Mucosa of rectum (tissue), 2 donors: ENCODE measurements at regions not wholly inside any gene's neighbourhood (a gene's known extent, or its start where the extent isn't known, plus 50 kb on each side); places are given as distances from the start of the nearest gene placed in this dataset.
"Not testable (repeated sequence)": the region's sequence is repeated elsewhere in the genome, so short reads cannot be mapped to it uniquely, and the experiment has no call there.

Experiments used
- H3K27ac ChIP-seq, 2 donors: one replicate each; pipeline ENCODE4 v1.7.0; 2013; ENCODE audit warnings: inconsistent platforms in 2 of 2, low read depth in 2 of 2, low read length in 2 of 2
- H3K27me3 ChIP-seq, 2 donors: one replicate each; pipeline ENCODE4 v1.7.0; 2013; ENCODE audit warnings: low read length in 2 of 2; ENCODE audit not compliant: control insufficient read depth in 2 of 2, insufficient read depth in 2 of 2
- H3K36me3 ChIP-seq, 2 donors: one replicate each; pipeline ENCODE4 v1.7.0; 2013; ENCODE audit warnings: low read length in 2 of 2; ENCODE audit not compliant: control insufficient read depth in 2 of 2, insufficient read depth in 2 of 2
- H3K4me1 ChIP-seq, 2 donors: one replicate each; pipeline ENCODE4 v1.7.0; 2013; ENCODE audit warnings: low read length in 2 of 2, mild to moderate bottlenecking in 1 of 2; ENCODE audit not compliant: control insufficient read depth in 2 of 2, insufficient read depth in 2 of 2
- H3K4me3 ChIP-seq, 2 donors: one replicate each; pipeline ENCODE4 v1.7.0; 2013; ENCODE audit warnings: low read length in 2 of 2
- H3K9ac ChIP-seq, 2 donors: one replicate each; pipeline ENCODE4 v1.7.0; 2013; ENCODE audit warnings: low read length in 2 of 2, low read depth in 1 of 2, mild to moderate bottlenecking in 1 of 2
- H3K9me3 ChIP-seq, 2 donors: one replicate each; pipeline ENCODE4 v1.7.0; 2013; ENCODE audit warnings: low read length in 2 of 2; ENCODE audit not compliant: control insufficient read depth in 2 of 2
- donor health status: healthy.
- donor health status: Normal muscosa, but diverticular disease.

GRCh38 chr3:164851204-164851603 lies 227.1 kb downstream of the SI start:
- Histone ChIP-seq H3K36me3 (no peaks in the 10 kb centered on the region), H3K27me3 (no peaks in the 10 kb centered on the region), H3K4me3 (no peak overlapping the region)

GRCh38 chr3:164848923-164849322 lies 229.4 kb downstream of the SI start:
- Histone ChIP-seq H3K27me3 (no peaks in the 10 kb centered on the region), H3K36me3 (no peaks in the 10 kb centered on the region), H3K4me1 (no peaks in the 10 kb centered on the region), H3K9ac (no peak overlapping the region), H3K27ac (no peak overlapping the region), H3K9me3 (no peaks in the 10 kb centered on the region), H3K4me3 (no peak overlapping the region)

More at GRCh38 chr3:164851204-164851603, 227.1 kb downstream of the SI start:
- Histone ChIP-seq H3K9ac (no peak overlapping the region), H3K9me3 (no peaks in the 10 kb centered on the region), H3K27ac (no peak overlapping the region), H3K4me1 (no peaks in the 10 kb centered on the region)

- Histone ChIP-seq H3K27ac (no peak overlapping the region), H3K36me3 (no peaks in the 10 kb centered on the region), H3K9me3 (no peaks in the 10 kb centered on the region), H3K9ac (no peak overlapping the region), H3K27me3 (no peaks in the 10 kb centered on the region), H3K4me1 (no peaks in the 10 kb centered on the region), H3K4me3 (no peak overlapping the region)
These were observed 232.6 kb downstream of the SI start for GRCh38 chr3:164845739-164846138.

- H3K4me1 ChIP-seq = no peaks in the 10 kb centered on the region
- no peaks in the 10 kb centered on the region for H3K27me3 ChIP-seq
- no peaks in the 10 kb centered on the region for H3K36me3 ChIP-seq
- no peaks in the 10 kb centered on the region for H3K9me3 ChIP-seq
- H3K27ac ChIP-seq = no peak overlapping the region
- no peak overlapping the region for H3K4me3 ChIP-seq
- no peak overlapping the region for H3K9ac ChIP-seq
These were observed 246.1 kb downstream of the SI start for GRCh38 chr3:164832216-164832615.

- H3K9ac ChIP-seq = no peak overlapping the region
- no peak overlapping the region for H3K27ac ChIP-seq
- H3K4me3 ChIP-seq = no peak overlapping the region
- no peaks in the 10 kb centered on the region for H3K36me3 ChIP-seq
- no peaks in the 10 kb centered on the region for H3K4me1 ChIP-seq
- H3K9me3 ChIP-seq = no peaks in the 10 kb centered on the region
- H3K27me3 ChIP-seq = no peaks in the 10 kb centered on the region
These were observed 260.0 kb downstream of the SI start for GRCh38 chr3:164818318-164818717.

GRCh38 chr3:164814106-164814505 lies 264.2 kb downstream of the SI start:
- Histone ChIP-seq H3K4me1 (no peaks in the 10 kb centered on the region), H3K9ac (no peak overlapping the region), H3K9me3 (no peaks in the 10 kb centered on the region), H3K27me3 (no peaks in the 10 kb centered on the region), H3K4me3 (no peak overlapping the region), H3K36me3 (no peaks in the 10 kb centered on the region), H3K27ac (no peak overlapping the region)

GRCh38 chr3:164812042-164812441 lies 266.3 kb downstream of the SI start:
- H3K9me3 ChIP-seq = no peaks in the 10 kb centered on the region
- H3K4me3 ChIP-seq = no peak overlapping the region
- no peaks in the 10 kb centered on the region for H3K36me3 ChIP-seq
- H3K27me3 ChIP-seq = no peaks in the 10 kb centered on the region
- no peaks in the 10 kb centered on the region for H3K4me1 ChIP-seq
- no peak overlapping the region for H3K9ac ChIP-seq
- H3K27ac ChIP-seq = no peak overlapping the region

GRCh38 chr3:164806188-164806587 lies 272.1 kb downstream of the SI start:
- H3K27me3 ChIP-seq = no peaks in the 10 kb centered on the region
- H3K9ac ChIP-seq = no peak overlapping the region
- no peaks in the 10 kb centered on the region for H3K4me1 ChIP-seq
- no peak overlapping the region for H3K27ac ChIP-seq
- H3K4me3 ChIP-seq = no peak overlapping the region
- H3K9me3 ChIP-seq = no peaks in the 10 kb centered on the region
- H3K36me3 ChIP-seq = no peaks in the 10 kb centered on the region

- no peak overlapping the region for H3K27ac ChIP-seq
- H3K4me1 ChIP-seq = no peaks in the 10 kb centered on the region
- H3K9me3 ChIP-seq = no peaks in the 10 kb centered on the region
- H3K27me3 ChIP-seq = no peaks in the 10 kb centered on the region
- no peaks in the 10 kb centered on the region for H3K36me3 ChIP-seq
- H3K4me3 ChIP-seq = no peak overlapping the region
- no peak overlapping the region for H3K9ac ChIP-seq
These were observed 284.2 kb downstream of the SI start for GRCh38 chr3:164794099-164794498.

- no peaks in the 10 kb centered on the region for H3K4me1 ChIP-seq
- H3K27ac ChIP-seq = no peak overlapping the region
- H3K9me3 ChIP-seq = no peaks in the 10 kb centered on the region
- no peaks in the 10 kb centered on the region for H3K36me3 ChIP-seq
- H3K27me3 ChIP-seq = no peaks in the 10 kb centered on the region
- no peak overlapping the region for H3K4me3 ChIP-seq
- H3K9ac ChIP-seq = no peak overlapping the region
These were observed 287.0 kb downstream of the SI start for GRCh38 chr3:164791263-164791662.

GRCh38 chr3:164784407-164784806 lies 293.9 kb downstream of the SI start:
- H3K4me1 ChIP-seq, H3K36me3 ChIP-seq, H3K4me3 ChIP-seq, H3K9ac ChIP-seq, H3K9me3 ChIP-seq, H3K27me3 ChIP-seq, H3K27ac ChIP-seq: not testable (repeated sequence)
